Lung (tissue), 11 donors: ENCODE measurements at regions not wholly inside any gene's neighbourhood (a gene's known extent, or its start where the extent isn't known, plus 50 kb on each side); places are given as distances from the start of the nearest gene placed in this dataset.

ENCODE experiments used
- ATAC-seq: fragments of 200-7000 bp; cut with Tn5 transposase; one replicate; pipeline ENCODE4 v1.9.1; 2020; ENCODE audit warnings: moderate number of reproducible peaks; ENCODE audit not compliant: insufficient read depth, low FRiP score
- DNase-seq, 3 donors: peaks; one replicate each; pipeline ENCODE4 v3.0.0-alpha.2; 2013 to 2017
- H3K27ac ChIP-seq, 2 donors: one replicate each; pipeline ENCODE4 v1.5.1; 2013; ENCODE audit warnings: mild to moderate bottlenecking in 2 of 2, moderate library complexity in 2 of 2, control low read depth in 1 of 2, inconsistent platforms in 1 of 2, low read depth in 1 of 2, low read length in 1 of 2
- H3K27me3 ChIP-seq, 3 donors: one replicate each; pipeline ENCODE4 v1.5.1; 2013; ENCODE audit warnings: low read length in 2 of 3; ENCODE audit not compliant: control insufficient read depth in 3 of 3, insufficient read depth in 3 of 3
- H3K36me3 ChIP-seq, 4 donors: one replicate each; pipeline ENCODE4 v1.5.1; 2013; ENCODE audit warnings: low read length in 4 of 4, mild to moderate bottlenecking in 1 of 4, moderate library complexity in 1 of 4; ENCODE audit not compliant: control insufficient read depth in 4 of 4, insufficient read depth in 4 of 4
- H3K4me1 ChIP-seq, 5 donors: one replicate each; pipeline ENCODE4 v1.5.1; 2013; ENCODE audit warnings: low read length in 5 of 5, mild to moderate bottlenecking in 2 of 5, moderate library complexity in 1 of 5; ENCODE audit not compliant: control insufficient read depth in 5 of 5, insufficient read depth in 5 of 5
- H3K4me3 ChIP-seq: one replicate; pipeline ENCODE4 v1.5.1; 2013; ENCODE audit warnings: mild to moderate bottlenecking, control low read depth, moderate library complexity
- H3K9ac ChIP-seq, 2 donors: one replicate each; pipeline ENCODE4 v1.5.1; 2013; ENCODE audit warnings: low read length in 2 of 2, control low read depth in 1 of 2; ENCODE audit not compliant: insufficient read depth in 1 of 2
- H3K9me3 ChIP-seq, 4 donors: one replicate each; pipeline ENCODE4 v1.5.1; 2013; ENCODE audit warnings: low read length in 3 of 4, mild to moderate bottlenecking in 1 of 4, moderate library complexity in 1 of 4; ENCODE audit not compliant: control insufficient read depth in 4 of 4, insufficient read depth in 3 of 4
- CTCF ChIP-seq: IDR thresholded peaks from 2 replicates; pipeline ENCODE4 v1.5.1; 2012; ENCODE audit warnings: mild to moderate bottlenecking; ENCODE audit errors: control extremely low read depth, extremely low read depth
- WGBS, 2 donors: extraction: QIAGEN DNeasy Blood & Tissue Kit; methylation state at CpG; one replicate each; pipeline ENCODE4 v1.1.7; 2013; 5-methylcytosine and 5-hydroxymethylcytosine counted together
- donor health status: control.
- donor health status: control.
- donor health status: Bipolar disorder and iron deficiency.
- donor health status: healthy.
- donor health status: DM: yes; HTN: yes; CAD: no.

- peaks cover 0 to 3% (median 0%) of the 10 kb centered on the region in 3 donors for H3K27me3 ChIP-seq
- H3K4me3 ChIP-seq: no peak overlapping the region
- peak; percentile 47 to 72 (median 51) for DNase-seq
- peak; percentile 76 for ATAC-seq
- H3K4me1 ChIP-seq: peaks cover 0 to 10% (median 2%) of the 10 kb centered on the region in 5 donors
- WGBS, 2 donors: 36 to 59% methylated on average over 4 of the region's 4 CpGs
- no peaks in the 10 kb centered on the region for H3K9me3 ChIP-seq
- no peak overlapping the region for H3K27ac ChIP-seq
- H3K9ac ChIP-seq: no peak overlapping the region
- no peak for TF ChIP-seq CTCF
- H3K36me3 ChIP-seq: no peaks in the 10 kb centered on the region
Measured at GRCh38 chr18:75923169-75923568, 495.7 kb upstream of the SMIM21 start.

GRCh38 chr18:75916624-75916982, 489.1 kb upstream of the SMIM21 start:
- Histone ChIP-seq H3K36me3 (no peaks in the 10 kb centered on the region), H3K27me3 (peaks cover 0 to 14% (median 6%) of the 10 kb centered on the region in 3 donors), H3K9me3 (peaks cover 0 to 2% (median 0%) of the 10 kb centered on the region in 4 donors), H3K4me1 (peaks cover 0 to 6% (median 0%) of the 10 kb centered on the region in 5 donors), H3K27ac (no peak overlapping the region), H3K4me3 (no peak overlapping the region), H3K9ac (no peak overlapping the region)
- ATAC-seq (no peak), DNase-seq (no peak)
- no peak for TF ChIP-seq CTCF
- WGBS, 2 donors: 29 to 36% methylated on average over 11 to 18 of the region's 18 CpGs

GRCh38 chr18:75915941-75916623, 488.6 kb upstream of the SMIM21 start:
- no peak overlapping the region for H3K9ac ChIP-seq
- TF ChIP-seq CTCF: no peak
- 5 to 6% methylated on average over 54 to 77 of the region's 77 CpGs for WGBS, 2 donors
- no peak overlapping the region for H3K27ac ChIP-seq
- ATAC-seq (peak; percentile 16), DNase-seq (peak; percentile 70 to 82 (median 80))
- peaks cover 0 to 6% (median 0%) of the 10 kb centered on the region in 5 donors for H3K4me1 ChIP-seq
- peaks cover 0 to 14% (median 6%) of the 10 kb centered on the region in 3 donors for H3K27me3 ChIP-seq
- H3K9me3 ChIP-seq: peaks cover 0 to 2% (median 0%) of the 10 kb centered on the region in 4 donors
- H3K4me3 ChIP-seq: peak overlapping the region; percentile 7
- H3K36me3 ChIP-seq: no peaks in the 10 kb centered on the region
